OCI-LY1 (cell line): ENCODE measurements at regions not wholly inside any gene's neighbourhood (a gene's known extent, or its start where the extent isn't known, plus 50 kb on each side); places are given as distances from the start of the nearest gene placed in this dataset.

Experiments used
- H2AFZ ChIP-seq: fragments of 200-600 bp; sonication (generic), shearing (Covaris generic); 2 replicates; pipeline ENCODE4 v1.6.0; 2014; ENCODE audit warnings: antibody characterized with exemption, mild to moderate bottlenecking, low read length
- H3F3A ChIP-seq: fragments of 200-600 bp; sonication (generic), shearing (Covaris generic); 2 replicates; pipeline ENCODE4 v1.6.0; 2014; ENCODE audit warnings: mild to moderate bottlenecking, antibody characterized with exemption, low read length, moderate library complexity; ENCODE audit not compliant: insufficient read depth
- H3K27ac ChIP-seq: fragments of 200-600 bp; sonication (generic); 2 replicates; pipeline ENCODE4 v1.5.1; 2014; ENCODE audit warnings: low read length, mixed run types, mild to moderate bottlenecking, low read depth; ENCODE audit not compliant: poor library complexity, severe bottlenecking
- H3K27me3 ChIP-seq: fragments of 200-600 bp; sonication (generic); 2 replicates; pipeline ENCODE4 v1.6.0; 2014; ENCODE audit warnings: antibody characterized with exemption, mild to moderate bottlenecking, low read length, moderate library complexity; ENCODE audit not compliant: insufficient read depth
- H3K36me3 ChIP-seq: fragments of 200-600 bp; sonication (generic); 2 replicates; pipeline ENCODE4 v1.6.1; 2014; ENCODE audit warnings: mild to moderate bottlenecking, antibody characterized with exemption, low read length, moderate library complexity, mixed read lengths; ENCODE audit not compliant: insufficient read depth
- H3K4me1 ChIP-seq: fragments of 200-600 bp; sonication (generic); 2 replicates; pipeline ENCODE4 v1.5.1; 2014; ENCODE audit warnings: mild to moderate bottlenecking, low read length, moderate library complexity; ENCODE audit not compliant: insufficient read depth, severe bottlenecking
- H3K4me2 ChIP-seq: fragments of 200-600 bp; sonication (generic), shearing (Covaris generic); 2 replicates; pipeline ENCODE4 v1.6.1; 2014; ENCODE audit warnings: low read length
- H3K4me3 ChIP-seq: fragments of 200-600 bp; sonication (generic); 2 replicates; pipeline ENCODE4 v1.5.1; 2014; ENCODE audit warnings: low read length, low read depth, mild to moderate bottlenecking, mixed read lengths; ENCODE audit not compliant: poor library complexity, severe bottlenecking
- H3K79me2 ChIP-seq: fragments of 200-600 bp; shearing (Covaris generic); 2 replicates; pipeline ENCODE4 v1.6.1; 2016; ENCODE audit warnings: mixed run types, low read length, mixed read lengths; ENCODE audit not compliant: insufficient read depth
- H3K9ac ChIP-seq: fragments of 200-600 bp; sonication (generic), shearing (Covaris generic); 2 replicates; pipeline ENCODE4 v1.6.1; 2014; ENCODE audit warnings: mild to moderate bottlenecking, low read length, mixed read lengths
- H3K9me2 ChIP-seq: fragments of 200-600 bp; sonication (generic), shearing (Covaris generic); 2 replicates; pipeline ENCODE4 v1.6.1; 2014; ENCODE audit warnings: low read depth, mild to moderate bottlenecking, low read length, mixed read lengths
- H3K9me3 ChIP-seq: fragments of 200-600 bp; shearing (Covaris generic); 2 replicates; pipeline ENCODE4 v1.6.1; 2014; ENCODE audit warnings: low read length, mixed read lengths
- H4K20me1 ChIP-seq: fragments of 200-600 bp; sonication (generic), shearing (Covaris generic); 2 replicates; pipeline ENCODE4 v1.6.0; 2016; ENCODE audit warnings: mild to moderate bottlenecking, low read length; ENCODE audit not compliant: insufficient read depth
- EZH2 ChIP-seq: fragments of 200-600 bp; sonication (generic), shearing (Covaris generic); IDR thresholded peaks from 2 replicates; pipeline ENCODE4 v1.8.0; 2017; ENCODE audit warnings: borderline replicate concordance, mixed run types, mild to moderate bottlenecking, antibody characterized with exemption, low read length, moderate library complexity, mixed read lengths
- TF ChIP-seq, protein P1 (sequence below): fragments of 200-600 bp; sonication (generic), shearing (Covaris generic); IDR thresholded peaks from 2 replicates; pipeline ENCODE4 v1.5.1; 2017; ENCODE audit warnings: mild to moderate bottlenecking, antibody characterized with exemption, low read length, moderate library complexity, mixed read lengths

DNA sequence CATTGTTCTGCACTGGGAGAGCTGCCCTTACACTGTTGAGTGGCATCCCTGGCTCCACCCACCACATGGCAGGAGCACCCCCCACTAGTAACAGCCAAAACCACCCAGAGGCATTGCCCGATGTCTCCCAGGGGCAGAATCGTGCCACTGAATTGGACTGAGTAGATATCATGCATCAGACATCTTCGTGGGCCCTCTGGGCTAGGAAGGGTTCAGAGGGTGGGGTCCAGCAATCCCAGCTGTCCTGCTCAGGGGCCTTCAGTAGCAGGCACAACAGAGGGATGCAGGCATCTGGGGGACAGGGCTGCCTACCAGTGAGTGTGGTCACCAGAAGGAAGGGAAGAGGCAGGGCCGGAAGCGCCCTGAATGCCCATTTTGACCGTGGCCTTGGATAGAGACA is 119.7 kb upstream of the PPP2R2D start:
- no peak overlapping the region for H2AFZ ChIP-seq
- H3K27ac ChIP-seq, result no peak overlapping the region
- H3K4me3 ChIP-seq, result no peak overlapping the region
- no peaks in the 10 kb centered on the region for H3K79me2 ChIP-seq
- no peak overlapping the region for H3K4me2 ChIP-seq
- H4K20me1 ChIP-seq, result no peaks in the 10 kb centered on the region
- H3K4me1 ChIP-seq, result no peaks in the 10 kb centered on the region
- no peaks in the 10 kb centered on the region for H3K36me3 ChIP-seq
- no peaks in the 10 kb centered on the region for H3K9me2 ChIP-seq
- H3K27me3 ChIP-seq, result no peaks in the 10 kb centered on the region; the same call in 1 of the 2 replicates
- H3F3A ChIP-seq, result no peaks in the 10 kb centered on the region
- H3K9ac ChIP-seq, result no peak overlapping the region
- H3K9me3 ChIP-seq, result no peaks in the 10 kb centered on the region
- TF ChIP-seq, protein P1, sequence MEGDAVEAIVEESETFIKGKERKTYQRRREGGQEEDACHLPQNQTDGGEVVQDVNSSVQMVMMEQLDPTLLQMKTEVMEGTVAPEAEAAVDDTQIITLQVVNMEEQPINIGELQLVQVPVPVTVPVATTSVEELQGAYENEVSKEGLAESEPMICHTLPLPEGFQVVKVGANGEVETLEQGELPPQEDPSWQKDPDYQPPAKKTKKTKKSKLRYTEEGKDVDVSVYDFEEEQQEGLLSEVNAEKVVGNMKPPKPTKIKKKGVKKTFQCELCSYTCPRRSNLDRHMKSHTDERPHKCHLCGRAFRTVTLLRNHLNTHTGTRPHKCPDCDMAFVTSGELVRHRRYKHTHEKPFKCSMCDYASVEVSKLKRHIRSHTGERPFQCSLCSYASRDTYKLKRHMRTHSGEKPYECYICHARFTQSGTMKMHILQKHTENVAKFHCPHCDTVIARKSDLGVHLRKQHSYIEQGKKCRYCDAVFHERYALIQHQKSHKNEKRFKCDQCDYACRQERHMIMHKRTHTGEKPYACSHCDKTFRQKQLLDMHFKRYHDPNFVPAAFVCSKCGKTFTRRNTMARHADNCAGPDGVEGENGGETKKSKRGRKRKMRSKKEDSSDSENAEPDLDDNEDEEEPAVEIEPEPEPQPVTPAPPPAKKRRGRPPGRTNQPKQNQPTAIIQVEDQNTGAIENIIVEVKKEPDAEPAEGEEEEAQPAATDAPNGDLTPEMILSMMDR, result no peak
- no peak for TF ChIP-seq EZH2

DNA sequence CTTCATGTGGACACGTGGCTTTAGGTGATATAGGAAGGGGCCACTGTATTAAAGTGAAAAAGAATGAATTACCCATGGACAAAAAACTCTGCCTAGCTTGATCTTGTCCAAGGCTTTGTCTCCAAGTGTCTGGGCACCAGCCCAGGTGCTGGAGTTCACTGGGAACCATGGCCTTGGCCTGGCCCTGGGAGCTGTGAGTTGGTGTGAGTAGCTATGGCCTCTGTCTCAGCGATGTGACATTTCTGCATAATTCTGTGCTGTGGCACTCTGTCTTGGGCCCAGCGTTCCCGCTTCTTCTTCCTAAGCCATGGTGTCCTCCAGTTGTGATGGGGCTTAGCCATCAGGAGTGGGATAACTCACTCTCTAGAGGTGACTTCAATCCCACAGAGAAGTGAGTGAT is 119.0 kb upstream of the PPP2R2D start:
- no peak overlapping the region for H3K9ac ChIP-seq
- H3K27ac ChIP-seq, result no peak overlapping the region
- no peaks in the 10 kb centered on the region for H3K4me1 ChIP-seq
- no peaks in the 10 kb centered on the region for H4K20me1 ChIP-seq
- H3F3A ChIP-seq, result no peaks in the 10 kb centered on the region
- no peak overlapping the region for H2AFZ ChIP-seq
- H3K79me2 ChIP-seq, result no peaks in the 10 kb centered on the region
- H3K4me3 ChIP-seq, result no peak overlapping the region
- no peaks in the 10 kb centered on the region for H3K36me3 ChIP-seq
- H3K9me2 ChIP-seq, result no peaks in the 10 kb centered on the region
- H3K27me3 ChIP-seq, result no peaks in the 10 kb centered on the region; the same call in 1 of the 2 replicates
- no peak overlapping the region for H3K4me2 ChIP-seq
- no peaks in the 10 kb centered on the region for H3K9me3 ChIP-seq
- TF ChIP-seq, protein P1, result no peak
- TF ChIP-seq EZH2, result no peak

DNA sequence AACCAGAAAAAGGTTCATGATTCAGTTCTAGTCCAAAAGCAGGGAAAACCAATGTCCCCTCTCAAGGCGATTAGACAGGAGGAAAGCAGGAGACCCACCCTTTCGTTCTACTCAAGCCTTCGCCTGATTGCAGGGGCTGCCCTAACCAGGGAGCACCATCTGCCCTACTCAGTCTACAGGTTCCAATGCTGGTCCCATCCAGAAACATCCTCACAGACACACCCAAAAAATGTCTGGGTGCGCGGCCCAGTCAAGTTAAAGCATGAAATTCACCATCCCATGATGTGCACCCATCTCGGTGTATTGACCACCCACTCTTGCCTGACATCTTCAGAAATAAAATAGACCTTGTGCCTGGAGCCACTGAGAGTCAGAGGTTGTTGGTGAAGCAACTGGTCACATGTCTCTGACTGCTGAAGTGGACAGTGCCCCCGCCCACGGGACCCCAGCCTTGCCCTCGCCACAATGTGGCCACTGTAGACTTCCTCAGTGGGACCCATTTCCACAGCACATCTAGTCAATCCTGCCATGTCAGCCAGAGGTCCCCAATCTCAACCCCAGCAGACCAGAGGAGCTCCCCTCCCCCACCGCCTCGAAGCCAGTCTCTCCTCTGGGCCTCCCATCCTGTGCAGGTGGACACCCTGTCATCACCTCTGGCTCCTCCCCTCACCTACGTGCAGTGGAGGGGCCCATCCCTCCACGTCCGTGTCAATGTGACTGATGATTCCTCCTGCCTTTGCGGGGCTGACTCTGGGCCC is 116.3 kb upstream of the PPP2R2D start:
- Histone ChIP-seq H3F3A (no peaks in the 10 kb centered on the region), H3K4me3 (no peak overlapping the region), H3K9ac (no peak overlapping the region), H3K27me3 (no peaks in the 10 kb centered on the region; the same call in 1 of the 2 replicates), H3K27ac (no peak overlapping the region), H3K9me3 (no peaks in the 10 kb centered on the region), H3K4me1 (no peaks in the 10 kb centered on the region), H3K4me2 (no peak overlapping the region), H4K20me1 (no peaks in the 10 kb centered on the region), H3K9me2 (no peaks in the 10 kb centered on the region), H3K79me2 (no peaks in the 10 kb centered on the region), H2AFZ (no peak overlapping the region), H3K36me3 (no peaks in the 10 kb centered on the region)
- TF ChIP-seq EZH2, result no peak
- TF ChIP-seq, protein P1, result no peak
